ENCODE measurements at regions not wholly inside any gene's neighbourhood (a gene's known extent, or its start where the extent isn't known, plus 50 kb on each side); places are given as distances from the start of the nearest gene placed in this dataset.

DNA sequence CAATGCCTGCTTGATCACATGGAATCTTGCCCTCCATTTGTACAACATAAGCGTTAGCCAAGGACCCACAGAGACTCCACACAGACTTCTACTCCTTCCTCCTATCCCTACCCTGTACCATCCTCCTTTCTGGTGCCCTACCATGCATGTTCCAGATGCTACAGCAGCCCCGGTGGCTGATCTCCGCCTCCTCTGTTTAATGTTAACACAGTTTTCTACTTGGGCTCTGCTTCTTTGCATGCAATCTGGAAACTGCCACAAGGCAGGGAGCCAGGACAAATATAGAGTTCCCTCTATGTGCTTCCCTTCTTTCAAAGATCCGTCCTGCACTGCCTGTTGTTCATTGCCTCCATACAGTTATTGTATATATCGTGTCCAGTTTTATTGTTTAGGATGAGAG is 368.6 kb upstream of the TENM3 start:
- no CpG with 5 or more reads among the region's 5 CpGs for WGBS (ENCODE audit: extremely low coverage, insufficient coverage, insufficient read length)
- H2BK12ac ChIP-seq (ENCODE audit: low read length) = no peak overlapping the region
- no peaks in the 10 kb centered on the region for H3K36me3 ChIP-seq (ENCODE audit: control insufficient read depth in 1 of 2, insufficient read depth in 2 of 2, low read length in 2 of 2)
- no peak overlapping the region for H3K9ac ChIP-seq (ENCODE audit: low read length)
- no peak for DNase-seq
- H4K91ac ChIP-seq (ENCODE audit: low read depth, low read length) = no peak overlapping the region
- H3K27ac ChIP-seq (ENCODE audit: low read depth, low read length) = no peak overlapping the region
- H3K18ac ChIP-seq (ENCODE audit: low read length) = no peak overlapping the region
- H3K27me3 ChIP-seq (ENCODE audit: insufficient read depth, low read length) = no peaks in the 10 kb centered on the region
- no peaks in the 10 kb centered on the region for H3K9me3 ChIP-seq (ENCODE audit: insufficient read depth, low read depth, low read length)
- no peak overlapping the region for H3K4me3 ChIP-seq (ENCODE audit: low read depth, low read length)
- H3K14ac ChIP-seq (ENCODE audit: low read length) = no peak overlapping the region
- no peaks in the 10 kb centered on the region for H3K79me1 ChIP-seq (ENCODE audit: low read length)
- no peak overlapping the region for H2BK120ac ChIP-seq (ENCODE audit: insufficient read depth, low read length, poor library complexity)
- no peak overlapping the region for H4K12ac ChIP-seq (ENCODE audit: low read depth, low read length)
- H3K4me1 ChIP-seq (ENCODE audit: control insufficient read depth in 1 of 2, insufficient read depth in 2 of 2, low read length in 2 of 2) = no peaks in the 10 kb centered on the region
- H2AK5ac ChIP-seq (ENCODE audit: low read length) = no peak overlapping the region
- no peak overlapping the region for H3K4ac ChIP-seq (ENCODE audit: low read depth, low read length)
- no peak overlapping the region for H2AFZ ChIP-seq (ENCODE audit: insufficient read depth, low read length, poor library complexity)
- no peak overlapping the region for H3K23ac ChIP-seq (ENCODE audit: low read length)
- no peak overlapping the region for H4K8ac ChIP-seq (ENCODE audit: low read depth, low read length)
- H2BK5ac ChIP-seq (ENCODE audit: low read depth, low read length, poor library complexity) = no peak overlapping the region
- no peaks in the 10 kb centered on the region for H3K79me2 ChIP-seq (ENCODE audit: control insufficient read depth, insufficient read depth, low read length, poor library complexity)
- H3K4me2 ChIP-seq (ENCODE audit: low read length) = no peak overlapping the region

DNA sequence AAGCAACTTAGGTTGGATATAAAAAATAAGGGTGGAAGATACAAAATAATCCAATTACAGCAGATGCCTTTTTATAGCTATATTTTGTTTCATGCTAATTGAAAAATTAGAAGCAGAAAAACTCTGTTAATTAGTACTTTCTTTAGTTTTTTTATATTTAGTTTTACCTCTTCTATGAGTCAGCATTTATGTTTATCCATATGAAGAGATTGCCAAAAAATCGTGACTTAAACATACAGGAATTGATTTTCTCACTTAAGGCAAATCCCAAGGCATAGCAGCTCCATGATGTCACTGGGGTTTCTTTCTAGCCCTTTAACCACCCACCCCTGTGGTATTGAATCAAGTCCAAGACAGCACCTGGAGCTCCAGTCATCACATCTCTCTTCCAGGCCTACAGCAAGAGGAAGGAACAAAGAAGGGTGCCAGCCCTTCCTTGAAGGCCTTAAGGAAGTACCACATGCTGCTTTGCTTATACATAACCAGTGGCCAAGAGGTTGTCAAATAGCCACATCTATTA is 365.8 kb upstream of the TENM3 start:
- no CpG with 5 or more reads among the region's 1 CpG for WGBS (ENCODE audit: extremely low coverage, insufficient coverage, insufficient read length)
- no peak overlapping the region for H2BK120ac ChIP-seq (ENCODE audit: insufficient read depth, low read length, poor library complexity)
- no peak overlapping the region for H3K4me3 ChIP-seq (ENCODE audit: low read depth, low read length)
- H3K36me3 ChIP-seq (ENCODE audit: control insufficient read depth in 1 of 2, insufficient read depth in 2 of 2, low read length in 2 of 2) = no peaks in the 10 kb centered on the region
- H3K23ac ChIP-seq (ENCODE audit: low read length) = no peak overlapping the region
- H3K9ac ChIP-seq (ENCODE audit: low read length) = no peak overlapping the region
- no peak overlapping the region for H3K14ac ChIP-seq (ENCODE audit: low read length)
- no peak overlapping the region for H3K4me2 ChIP-seq (ENCODE audit: low read length)
- no peaks in the 10 kb centered on the region for H3K9me3 ChIP-seq (ENCODE audit: insufficient read depth, low read depth, low read length)
- no peak overlapping the region for H4K8ac ChIP-seq (ENCODE audit: low read depth, low read length)
- H3K79me2 ChIP-seq (ENCODE audit: control insufficient read depth, insufficient read depth, low read length, poor library complexity) = no peaks in the 10 kb centered on the region
- no peak overlapping the region for H3K18ac ChIP-seq (ENCODE audit: low read length)
- no peak overlapping the region for H4K12ac ChIP-seq (ENCODE audit: low read depth, low read length)
- no peak overlapping the region for H4K91ac ChIP-seq (ENCODE audit: low read depth, low read length)
- H3K27ac ChIP-seq (ENCODE audit: low read depth, low read length) = no peak overlapping the region
- H2AFZ ChIP-seq (ENCODE audit: insufficient read depth, low read length, poor library complexity) = no peak overlapping the region
- no peak overlapping the region for H3K4ac ChIP-seq (ENCODE audit: low read depth, low read length)
- H3K79me1 ChIP-seq (ENCODE audit: low read length) = no peaks in the 10 kb centered on the region
- H2AK5ac ChIP-seq (ENCODE audit: low read length) = no peak overlapping the region
- H2BK12ac ChIP-seq (ENCODE audit: low read length) = no peak overlapping the region
- no peaks in the 10 kb centered on the region for H3K27me3 ChIP-seq (ENCODE audit: insufficient read depth, low read length)
- no peaks in the 10 kb centered on the region for H3K4me1 ChIP-seq (ENCODE audit: control insufficient read depth in 1 of 2, insufficient read depth in 2 of 2, low read length in 2 of 2)
- DNase-seq = no peak
- no peak overlapping the region for H2BK5ac ChIP-seq (ENCODE audit: low read depth, low read length, poor library complexity)

- no CpG with 5 or more reads among the region's 1 CpG for WGBS (ENCODE audit: extremely low coverage, insufficient coverage, insufficient read length)
Observed at GRCh38 chr4:181890031-181890430, 353.2 kb upstream of the TENM3 start.

DNA sequence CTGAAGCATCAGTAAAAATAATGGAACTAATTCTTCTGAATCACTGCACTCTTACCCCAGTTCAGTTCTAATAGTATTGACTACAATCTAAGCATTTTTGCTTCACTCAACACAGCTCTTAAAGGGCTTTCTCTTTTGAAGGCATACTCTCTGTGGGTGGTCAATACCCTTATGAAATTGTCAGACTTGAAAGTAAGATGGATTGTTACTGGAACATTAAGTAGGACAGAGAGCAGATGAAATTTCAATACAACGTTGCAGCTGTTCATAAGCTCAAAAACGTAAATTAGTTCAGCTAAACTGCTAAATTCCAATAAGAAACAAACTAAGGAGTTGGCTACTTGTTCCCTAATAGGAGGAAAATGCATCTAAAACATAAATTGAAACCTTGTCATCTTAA is 352.3 kb upstream of the TENM3 start:
- no peaks in the 10 kb centered on the region for H3K9me3 ChIP-seq (ENCODE audit: insufficient read depth, low read depth, low read length)
- no peaks in the 10 kb centered on the region for H3K79me2 ChIP-seq (ENCODE audit: control insufficient read depth, insufficient read depth, low read length, poor library complexity)
- no peak overlapping the region for H3K18ac ChIP-seq (ENCODE audit: low read length)
- no peak overlapping the region for H2BK120ac ChIP-seq (ENCODE audit: insufficient read depth, low read length, poor library complexity)
- H3K9ac ChIP-seq (ENCODE audit: low read length) = no peak overlapping the region
- no peaks in the 10 kb centered on the region for H3K27me3 ChIP-seq (ENCODE audit: insufficient read depth, low read length)
- H3K4me3 ChIP-seq (ENCODE audit: low read depth, low read length) = no peak overlapping the region
- H2BK5ac ChIP-seq (ENCODE audit: low read depth, low read length, poor library complexity) = no peak overlapping the region
- H2AK5ac ChIP-seq (ENCODE audit: low read length) = no peak overlapping the region
- no peak overlapping the region for H3K14ac ChIP-seq (ENCODE audit: low read length)
- no peaks in the 10 kb centered on the region for H3K79me1 ChIP-seq (ENCODE audit: low read length)
- H4K12ac ChIP-seq (ENCODE audit: low read depth, low read length) = no peak overlapping the region
- no peak overlapping the region for H3K4ac ChIP-seq (ENCODE audit: low read depth, low read length)
- no peak overlapping the region for H3K27ac ChIP-seq (ENCODE audit: low read depth, low read length)
- H3K36me3 ChIP-seq (ENCODE audit: control insufficient read depth in 1 of 2, insufficient read depth in 2 of 2, low read length in 2 of 2) = no peaks in the 10 kb centered on the region
- no peak overlapping the region for H4K8ac ChIP-seq (ENCODE audit: low read depth, low read length)
- no peak overlapping the region for H2AFZ ChIP-seq (ENCODE audit: insufficient read depth, low read length, poor library complexity)
- no peak overlapping the region for H2BK12ac ChIP-seq (ENCODE audit: low read length)
- H3K4me2 ChIP-seq (ENCODE audit: low read length) = no peak overlapping the region
- DNase-seq = no peak
- H4K91ac ChIP-seq (ENCODE audit: low read depth, low read length) = no peak overlapping the region
- H3K4me1 ChIP-seq (ENCODE audit: control insufficient read depth in 1 of 2, insufficient read depth in 2 of 2, low read length in 2 of 2) = no peaks in the 10 kb centered on the region
- no CpG with 5 or more reads among the region's 2 CpGs for WGBS (ENCODE audit: extremely low coverage, insufficient coverage, insufficient read length)
- H3K23ac ChIP-seq (ENCODE audit: low read length) = no peak overlapping the region

More at GRCh38 chr4:181890031-181890430, 353.2 kb upstream of the TENM3 start:
- H3K4ac ChIP-seq (ENCODE audit: low read depth, low read length) = no peak overlapping the region
- H3K36me3 ChIP-seq (ENCODE audit: control insufficient read depth in 1 of 2, insufficient read depth in 2 of 2, low read length in 2 of 2) = no peaks in the 10 kb centered on the region
- no peak overlapping the region for H3K4me2 ChIP-seq (ENCODE audit: low read length)
- no peak overlapping the region for H3K27ac ChIP-seq (ENCODE audit: low read depth, low read length)
- no peak overlapping the region for H2BK12ac ChIP-seq (ENCODE audit: low read length)
- DNase-seq = no peak
- H2BK120ac ChIP-seq (ENCODE audit: insufficient read depth, low read length, poor library complexity) = no peak overlapping the region
- H4K8ac ChIP-seq (ENCODE audit: low read depth, low read length) = no peak overlapping the region
- H3K9ac ChIP-seq (ENCODE audit: low read length) = no peak overlapping the region
- H3K79me2 ChIP-seq (ENCODE audit: control insufficient read depth, insufficient read depth, low read length, poor library complexity) = no peaks in the 10 kb centered on the region
- H2BK5ac ChIP-seq (ENCODE audit: low read depth, low read length, poor library complexity) = no peak overlapping the region
- H4K91ac ChIP-seq (ENCODE audit: low read depth, low read length) = no peak overlapping the region
- no peaks in the 10 kb centered on the region for H3K9me3 ChIP-seq (ENCODE audit: insufficient read depth, low read depth, low read length)
- H2AK5ac ChIP-seq (ENCODE audit: low read length) = no peak overlapping the region
- H3K4me3 ChIP-seq (ENCODE audit: low read depth, low read length) = no peak overlapping the region
- H3K27me3 ChIP-seq (ENCODE audit: insufficient read depth, low read length) = no peaks in the 10 kb centered on the region
- H3K14ac ChIP-seq (ENCODE audit: low read length) = no peak overlapping the region
- H3K18ac ChIP-seq (ENCODE audit: low read length) = no peak overlapping the region
- no peak overlapping the region for H3K23ac ChIP-seq (ENCODE audit: low read length)
- H4K12ac ChIP-seq (ENCODE audit: low read depth, low read length) = no peak overlapping the region
- H2AFZ ChIP-seq (ENCODE audit: insufficient read depth, low read length, poor library complexity) = no peak overlapping the region
- H3K79me1 ChIP-seq (ENCODE audit: low read length) = no peaks in the 10 kb centered on the region
- H3K4me1 ChIP-seq (ENCODE audit: control insufficient read depth in 1 of 2, insufficient read depth in 2 of 2, low read length in 2 of 2) = no peaks in the 10 kb centered on the region
